ENCODE measurements at regions not wholly inside any gene's neighbourhood (a gene's known extent, or its start where the extent isn't known, plus 50 kb on each side); places are given as distances from the start of the nearest gene placed in this dataset.
"Not testable (repeated sequence)": the region's sequence is repeated elsewhere in the genome, so short reads cannot be mapped to it uniquely, and the experiment has no call there.

GRCh38 chr13:33547035-33547434 is 261.5 kb upstream of the STARD13 start:
- Histone ChIP-seq H3K27me3 (ENCODE audit: insufficient read depth, low read length) (no peaks in the 10 kb centered on the region), H3K4me3 (ENCODE audit: low read length) (no peak overlapping the region), H3K4me1 (ENCODE audit: insufficient read depth, low read length) (peaks cover 9% of the 10 kb centered on the region), H3K9me3 (ENCODE audit: low read length) (no peaks in the 10 kb centered on the region), H2AFZ (ENCODE audit: low read depth, low read length) (no peak overlapping the region), H3K36me3 (ENCODE audit: insufficient read depth, low read length) (no peaks in the 10 kb centered on the region)

DNA sequence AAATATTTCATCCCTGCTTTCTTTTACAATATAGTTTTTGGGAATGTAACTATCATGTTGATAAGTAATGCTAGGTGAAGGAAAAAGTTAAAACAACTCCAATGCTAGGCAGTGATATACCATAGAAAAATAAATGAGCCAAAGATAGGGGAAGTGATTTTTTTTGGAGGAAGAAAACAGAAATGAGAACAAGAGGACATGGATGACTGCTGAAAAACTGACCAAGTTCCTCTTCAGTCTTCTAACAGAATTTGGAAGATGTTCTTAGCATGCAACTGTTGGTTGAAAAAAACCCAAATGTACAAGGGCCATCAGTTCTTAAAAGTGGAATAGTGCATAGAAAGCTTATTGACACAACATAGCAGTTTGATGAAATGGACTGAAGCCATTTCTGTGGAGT is 262.5 kb upstream of the STARD13 start:
- Histone ChIP-seq H3K4me3 (ENCODE audit: low read length) (no peak overlapping the region), H3K4me1 (ENCODE audit: insufficient read depth, low read length) (peaks cover 9% of the 10 kb centered on the region), H2AFZ (ENCODE audit: low read depth, low read length) (no peak overlapping the region), H3K27me3 (ENCODE audit: insufficient read depth, low read length) (no peaks in the 10 kb centered on the region), H3K36me3 (ENCODE audit: insufficient read depth, low read length) (no peaks in the 10 kb centered on the region), H3K9me3 (ENCODE audit: low read length) (no peaks in the 10 kb centered on the region)

- no peaks in the 10 kb centered on the region for H3K9me3 ChIP-seq (ENCODE audit: low read length)
- H3K4me1 ChIP-seq (ENCODE audit: insufficient read depth, low read length): no peaks in the 10 kb centered on the region
- no peak overlapping the region for H2AFZ ChIP-seq (ENCODE audit: low read depth, low read length)
- no peaks in the 10 kb centered on the region for H3K36me3 ChIP-seq (ENCODE audit: insufficient read depth, low read length)
- H3K27me3 ChIP-seq (ENCODE audit: insufficient read depth, low read length): no peaks in the 10 kb centered on the region
- H3K4me3 ChIP-seq (ENCODE audit: low read length): no peak overlapping the region
These were observed 264.7 kb upstream of the STARD13 start for GRCh38 chr13:33550276-33550675.

DNA sequence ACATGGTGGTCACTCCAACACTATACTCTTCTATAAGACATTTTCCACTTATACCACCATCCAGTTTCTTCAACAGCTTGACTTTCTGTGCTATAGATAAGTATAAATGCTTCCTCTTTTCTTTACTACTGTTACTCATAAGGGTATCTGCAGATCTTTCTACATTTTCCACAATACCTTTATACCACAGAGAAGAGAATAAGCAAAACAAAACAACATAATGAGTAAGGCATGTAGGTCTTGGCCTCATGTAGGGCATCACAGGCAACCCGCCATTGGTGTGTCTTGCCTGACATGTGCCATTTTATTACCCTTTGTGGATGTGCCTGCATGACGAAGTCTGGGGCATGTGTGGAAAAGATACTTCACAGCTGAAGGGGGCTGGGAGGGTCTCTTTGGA is 265.3 kb upstream of the STARD13 start:
- Histone ChIP-seq H3K4me3 (ENCODE audit: low read length) (no peak overlapping the region), H3K27me3 (ENCODE audit: insufficient read depth, low read length) (no peaks in the 10 kb centered on the region), H3K4me1 (ENCODE audit: insufficient read depth, low read length) (no peaks in the 10 kb centered on the region), H3K36me3 (ENCODE audit: insufficient read depth, low read length) (no peaks in the 10 kb centered on the region), H2AFZ (ENCODE audit: low read depth, low read length) (no peak overlapping the region), H3K9me3 (ENCODE audit: low read length) (no peaks in the 10 kb centered on the region)

GRCh38 chr13:33554919-33555791 is 262.8 kb upstream of the RFC3 start:
- no peak overlapping the region for H3K4me3 ChIP-seq (ENCODE audit: low read length)
- no peaks in the 10 kb centered on the region for H3K9me3 ChIP-seq (ENCODE audit: low read length)
- no peaks in the 10 kb centered on the region for H3K4me1 ChIP-seq (ENCODE audit: insufficient read depth, low read length)
- no peak overlapping the region for H2AFZ ChIP-seq (ENCODE audit: low read depth, low read length)
- H3K36me3 ChIP-seq (ENCODE audit: insufficient read depth, low read length): no peaks in the 10 kb centered on the region
- no peaks in the 10 kb centered on the region for H3K27me3 ChIP-seq (ENCODE audit: insufficient read depth, low read length)

GRCh38 chr13:33556828-33557227 is 261.1 kb upstream of the RFC3 start:
- H3K27me3 ChIP-seq (ENCODE audit: insufficient read depth, low read length): no peaks in the 10 kb centered on the region
- no peak overlapping the region for H2AFZ ChIP-seq (ENCODE audit: low read depth, low read length)
- no peaks in the 10 kb centered on the region for H3K36me3 ChIP-seq (ENCODE audit: insufficient read depth, low read length)
- H3K4me1 ChIP-seq (ENCODE audit: insufficient read depth, low read length): no peaks in the 10 kb centered on the region
- H3K4me3 ChIP-seq (ENCODE audit: low read length): no peak overlapping the region
- H3K9me3 ChIP-seq (ENCODE audit: low read length): no peaks in the 10 kb centered on the region

GRCh38 chr13:33560726-33561125 is 257.2 kb upstream of the RFC3 start:
- H3K9me3 ChIP-seq (ENCODE audit: low read length): no peaks in the 10 kb centered on the region
- H3K36me3 ChIP-seq (ENCODE audit: insufficient read depth, low read length): no peaks in the 10 kb centered on the region
- no peak overlapping the region for H3K4me3 ChIP-seq (ENCODE audit: low read length)
- no peak overlapping the region for H2AFZ ChIP-seq (ENCODE audit: low read depth, low read length)
- H3K27me3 ChIP-seq (ENCODE audit: insufficient read depth, low read length): no peaks in the 10 kb centered on the region
- H3K4me1 ChIP-seq (ENCODE audit: insufficient read depth, low read length): no peaks in the 10 kb centered on the region

DNA sequence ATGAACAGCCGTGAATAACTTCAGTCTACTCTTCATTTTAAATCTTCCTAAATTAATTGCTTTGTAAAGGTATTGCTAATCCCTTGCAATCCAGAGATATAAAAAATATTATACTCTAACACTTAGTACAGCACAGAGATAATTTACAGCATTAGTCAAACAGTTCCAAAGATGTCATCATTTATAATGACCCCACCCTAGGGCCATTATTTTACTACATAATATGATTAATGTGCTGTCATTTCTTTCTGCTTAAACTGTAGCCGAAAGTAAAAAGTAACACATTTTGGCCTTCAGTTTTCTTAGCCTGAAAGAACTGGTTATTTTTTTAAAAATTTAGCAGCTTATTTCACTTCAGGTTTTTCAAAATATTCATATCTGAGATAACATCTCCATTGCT is 256.3 kb upstream of the RFC3 start:
- no peaks in the 10 kb centered on the region for H3K4me1 ChIP-seq (ENCODE audit: insufficient read depth, low read length)
- no peak overlapping the region for H3K4me3 ChIP-seq (ENCODE audit: low read length)
- no peaks in the 10 kb centered on the region for H3K9me3 ChIP-seq (ENCODE audit: low read length)
- no peak overlapping the region for H2AFZ ChIP-seq (ENCODE audit: low read depth, low read length)
- no peaks in the 10 kb centered on the region for H3K27me3 ChIP-seq (ENCODE audit: insufficient read depth, low read length)
- H3K36me3 ChIP-seq (ENCODE audit: insufficient read depth, low read length): no peaks in the 10 kb centered on the region

GRCh38 chr13:33571618-33572017 is 246.3 kb upstream of the RFC3 start:
- Histone ChIP-seq H3K9me3 (ENCODE audit: low read length) (no peaks in the 10 kb centered on the region), H3K4me3 (ENCODE audit: low read length) (no peak overlapping the region)

GRCh38 chr13:33572322-33572721 is 245.6 kb upstream of the RFC3 start:
- not testable (repeated sequence) for H3K36me3 ChIP-seq (ENCODE audit: insufficient read depth, low read length); H2AFZ ChIP-seq (ENCODE audit: low read depth, low read length); H3K4me1 ChIP-seq (ENCODE audit: insufficient read depth, low read length); H3K4me3 ChIP-seq (ENCODE audit: low read length); H3K9me3 ChIP-seq (ENCODE audit: low read length); H3K27me3 ChIP-seq (ENCODE audit: insufficient read depth, low read length)

More at GRCh38 chr13:33571618-33572017, 246.3 kb upstream of the RFC3 start:
- Histone ChIP-seq H3K36me3 (ENCODE audit: insufficient read depth, low read length) (no peaks in the 10 kb centered on the region), H3K4me1 (ENCODE audit: insufficient read depth, low read length) (no peaks in the 10 kb centered on the region), H3K27me3 (ENCODE audit: insufficient read depth, low read length) (no peaks in the 10 kb centered on the region), H2AFZ (ENCODE audit: low read depth, low read length) (no peak overlapping the region)

DNA sequence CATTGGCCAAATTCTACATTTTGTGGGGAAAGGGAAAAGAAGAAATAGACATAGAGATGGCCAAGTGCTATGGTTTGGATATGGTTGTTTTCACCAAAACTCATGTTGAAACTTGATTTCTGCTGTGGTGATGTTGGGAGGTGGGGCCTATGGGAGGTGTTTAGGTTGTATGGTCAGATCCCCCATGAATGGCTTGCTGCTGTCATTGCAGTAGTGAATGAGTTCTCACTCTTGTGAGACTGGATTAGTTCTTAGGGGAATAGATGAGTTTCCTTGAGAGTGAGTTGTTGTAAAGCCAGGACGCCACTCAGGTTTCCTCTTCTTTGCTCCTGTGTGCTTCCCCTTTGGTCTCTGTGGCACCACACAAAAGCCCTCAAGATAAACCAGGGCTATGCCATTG is 242.6 kb upstream of the RFC3 start:
- Histone ChIP-seq H3K4me3 (ENCODE audit: low read length) (no peak overlapping the region), H3K36me3 (ENCODE audit: insufficient read depth, low read length) (no peaks in the 10 kb centered on the region), H3K27me3 (ENCODE audit: insufficient read depth, low read length) (no peaks in the 10 kb centered on the region), H2AFZ (ENCODE audit: low read depth, low read length) (no peak overlapping the region), H3K9me3 (ENCODE audit: low read length) (no peaks in the 10 kb centered on the region), H3K4me1 (ENCODE audit: insufficient read depth, low read length) (no peaks in the 10 kb centered on the region)

DNA sequence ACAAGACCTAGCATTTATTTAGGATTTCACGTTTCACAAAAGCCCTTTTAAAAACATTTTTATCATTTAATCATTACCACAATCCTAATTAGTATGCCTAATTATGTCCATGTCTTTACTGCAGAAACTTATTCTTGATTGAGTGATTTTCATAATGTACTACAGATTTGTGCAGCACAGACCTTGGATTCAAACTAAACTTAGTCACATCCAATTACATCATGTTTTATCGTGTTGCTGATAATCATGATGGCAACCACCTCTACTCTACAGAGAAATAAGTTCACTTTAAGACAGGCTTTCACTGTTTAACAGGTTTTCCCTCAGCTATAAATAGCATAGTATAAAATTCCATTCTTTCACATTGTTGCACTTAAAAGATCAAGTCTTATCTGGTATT is 240.9 kb upstream of the RFC3 start:
- Histone ChIP-seq H3K27me3 (ENCODE audit: insufficient read depth, low read length) (no peaks in the 10 kb centered on the region), H3K4me3 (ENCODE audit: low read length) (no peak overlapping the region), H2AFZ (ENCODE audit: low read depth, low read length) (no peak overlapping the region), H3K36me3 (ENCODE audit: insufficient read depth, low read length) (no peaks in the 10 kb centered on the region), H3K4me1 (ENCODE audit: insufficient read depth, low read length) (no peaks in the 10 kb centered on the region), H3K9me3 (ENCODE audit: low read length) (no peaks in the 10 kb centered on the region)

GRCh38 chr13:33578786-33579185 is 239.2 kb upstream of the RFC3 start:
- Histone ChIP-seq H3K4me3 (ENCODE audit: low read length) (no peak overlapping the region), H3K27me3 (ENCODE audit: insufficient read depth, low read length) (no peaks in the 10 kb centered on the region), H3K9me3 (ENCODE audit: low read length) (no peaks in the 10 kb centered on the region), H3K36me3 (ENCODE audit: insufficient read depth, low read length) (no peaks in the 10 kb centered on the region), H3K4me1 (ENCODE audit: insufficient read depth, low read length) (no peaks in the 10 kb centered on the region), H2AFZ (ENCODE audit: low read depth, low read length) (no peak overlapping the region)

- no peak overlapping the region for H2AFZ ChIP-seq (ENCODE audit: low read depth, low read length)
- H3K27me3 ChIP-seq (ENCODE audit: insufficient read depth, low read length): no peaks in the 10 kb centered on the region
- no peaks in the 10 kb centered on the region for H3K9me3 ChIP-seq (ENCODE audit: low read length)
- H3K4me1 ChIP-seq (ENCODE audit: insufficient read depth, low read length): no peaks in the 10 kb centered on the region
- H3K36me3 ChIP-seq (ENCODE audit: insufficient read depth, low read length): no peaks in the 10 kb centered on the region
- no peak overlapping the region for H3K4me3 ChIP-seq (ENCODE audit: low read length)
These were observed 235.8 kb upstream of the RFC3 start for GRCh38 chr13:33582121-33582520.

Measured in neuron (in vitro differentiated cells).